HUDEP-2 (cell line): ENCODE measurements at regions not wholly inside any gene's neighbourhood (a gene's known extent, or its start where the extent isn't known, plus 50 kb on each side); places are given as distances from the start of the nearest gene placed in this dataset.
"Not testable (repeated sequence)": the region's sequence is repeated elsewhere in the genome, so short reads cannot be mapped to it uniquely, and the experiment has no call there.

Experiments
- DNase-seq, 76 experiments: peaks; one replicate each; lab custom pipeline; 2025; ENCODE audit not compliant: unreplicated experiment in 76 of 76; lab: John Stamatoyannopoulos, UW

DNA sequence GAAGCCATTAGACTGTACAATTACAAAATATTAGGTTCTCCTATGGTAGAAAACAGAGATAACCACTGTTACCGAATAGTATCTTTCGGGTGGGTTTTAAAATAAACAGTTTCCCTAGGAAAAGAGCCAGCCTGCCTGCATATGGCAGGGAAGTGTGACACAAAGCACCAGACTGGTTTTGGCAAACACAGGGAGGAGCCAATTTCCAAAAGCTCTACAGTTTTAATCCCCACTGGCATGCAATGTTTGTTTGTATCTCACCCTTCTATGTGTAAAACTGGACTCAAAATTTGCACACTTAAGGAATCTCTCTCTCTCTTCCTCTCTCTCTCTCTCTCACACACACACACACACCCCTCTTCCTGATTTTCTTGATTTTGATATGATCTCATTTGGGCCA lies 261.7 kb downstream of the ETV1 start:
- no peak for DNase-seq

DNA sequence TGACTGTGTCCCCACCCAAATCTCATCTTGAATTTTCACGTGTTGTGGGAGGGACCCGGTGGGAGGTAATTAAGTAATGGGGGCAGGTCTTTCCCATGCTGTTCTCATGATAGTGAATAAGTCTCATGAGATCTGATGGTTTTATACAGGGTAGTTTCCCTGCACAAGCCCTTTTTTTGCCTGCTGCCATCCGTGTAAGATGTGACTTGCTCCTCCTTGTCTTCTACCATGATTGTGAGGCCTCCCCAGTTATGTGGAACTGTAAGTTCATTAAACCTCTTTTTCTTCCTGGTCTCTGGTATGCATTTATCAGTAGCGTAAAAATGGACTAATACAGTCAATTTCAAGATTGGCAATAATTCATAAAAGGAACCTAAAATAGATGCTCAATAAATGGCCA lies 261.0 kb downstream of the ETV1 start:
- not testable (repeated sequence) for DNase-seq

DNA sequence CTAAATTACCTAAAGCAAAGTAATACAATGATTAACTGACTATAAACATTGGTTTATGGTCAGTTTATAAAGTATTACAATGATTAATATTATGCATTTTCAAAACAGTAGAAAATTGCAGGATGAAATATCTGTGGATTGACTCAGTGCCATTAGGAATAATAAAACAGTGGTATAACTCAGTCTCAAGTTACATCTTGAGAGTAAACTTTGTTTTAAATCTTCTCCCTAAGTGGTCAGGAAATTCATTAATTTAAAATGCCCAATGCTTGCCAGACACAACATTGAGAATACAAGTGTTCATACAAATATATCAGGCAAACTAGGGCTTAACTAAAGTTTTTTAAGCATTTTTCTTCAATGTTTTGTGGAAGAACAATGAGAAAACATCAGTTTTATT lies 257.8 kb downstream of the ETV1 start:
- no peak for DNase-seq

DNA sequence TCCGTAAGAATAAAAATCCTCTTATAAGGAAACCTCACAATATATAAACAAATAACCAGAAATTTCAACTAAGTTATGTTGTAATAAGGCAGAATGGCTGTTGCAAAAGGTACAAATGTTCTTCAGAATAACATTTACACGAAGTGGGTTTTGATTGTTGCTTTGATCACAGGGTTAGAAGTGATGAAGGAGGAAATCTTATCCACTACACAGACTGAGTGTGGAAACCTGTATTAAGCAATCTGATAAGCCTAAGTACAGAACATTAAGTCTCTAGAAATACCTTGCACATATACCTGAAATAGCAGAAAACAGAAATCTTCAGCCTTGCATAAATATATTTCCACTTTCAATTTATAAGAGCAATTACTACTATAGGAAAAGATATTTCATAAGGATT lies 251.9 kb downstream of the ETV1 start:
- DNase-seq, result no peak

DNA sequence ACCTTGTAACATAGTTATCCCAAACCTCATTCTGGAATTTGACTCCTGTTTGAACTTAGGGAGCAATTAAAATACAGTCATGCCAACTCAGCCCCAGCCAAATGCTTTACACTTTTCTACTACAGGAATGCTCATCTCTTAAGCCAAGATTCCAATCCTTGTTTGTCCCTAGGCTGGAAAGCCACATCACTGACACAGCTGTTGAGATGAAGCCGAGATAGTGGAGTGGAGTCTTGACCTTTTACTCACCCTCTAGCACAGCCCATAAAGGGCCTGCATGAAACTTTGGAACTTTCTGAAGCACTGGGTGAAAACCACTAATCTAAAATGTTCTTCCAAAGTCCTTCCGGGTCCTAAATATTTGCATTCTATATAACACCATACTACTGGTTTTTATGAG lies 247.3 kb downstream of the ETV1 start:
- DNase-seq, result no peak

DNA sequence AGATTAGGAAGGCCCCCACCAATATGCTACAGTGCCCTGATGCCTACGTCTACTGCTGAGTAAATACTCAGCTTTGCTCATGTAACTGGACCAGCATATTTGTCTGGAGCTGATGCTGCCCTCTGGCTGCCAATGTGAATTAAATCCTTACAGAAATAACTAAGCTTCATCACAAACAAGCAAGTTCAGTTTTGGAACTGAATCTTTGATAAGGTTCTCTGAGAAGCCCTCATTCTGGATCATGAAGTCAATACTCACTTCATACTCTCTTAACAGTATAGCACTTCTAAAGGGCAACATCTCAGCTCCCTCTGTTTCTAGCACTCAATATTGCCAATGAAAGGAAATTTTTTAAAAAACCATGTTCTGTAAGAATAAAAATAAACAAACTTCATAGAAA lies 246.7 kb downstream of the ETV1 start:
- DNase-seq, result no peak

DNA sequence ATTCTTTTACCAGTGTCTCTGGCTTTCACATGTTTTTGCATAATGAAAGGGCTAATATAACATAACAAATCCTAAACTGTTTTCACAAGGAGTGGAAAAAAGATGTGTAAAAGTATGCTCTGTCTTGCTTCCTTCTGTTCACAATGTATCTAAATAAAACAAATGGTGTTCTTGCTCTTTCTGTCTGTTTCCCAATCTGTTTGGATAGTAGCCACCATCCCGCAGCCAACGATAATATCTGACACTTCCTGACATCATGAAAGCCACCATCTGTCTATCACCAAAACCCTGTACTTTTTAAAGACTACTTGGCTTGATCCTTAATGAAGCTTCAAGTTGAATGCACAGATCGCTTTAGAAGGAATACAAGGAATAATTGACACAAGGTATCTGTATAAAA lies 246.2 kb downstream of the ETV1 start:
- no peak for DNase-seq

DNA sequence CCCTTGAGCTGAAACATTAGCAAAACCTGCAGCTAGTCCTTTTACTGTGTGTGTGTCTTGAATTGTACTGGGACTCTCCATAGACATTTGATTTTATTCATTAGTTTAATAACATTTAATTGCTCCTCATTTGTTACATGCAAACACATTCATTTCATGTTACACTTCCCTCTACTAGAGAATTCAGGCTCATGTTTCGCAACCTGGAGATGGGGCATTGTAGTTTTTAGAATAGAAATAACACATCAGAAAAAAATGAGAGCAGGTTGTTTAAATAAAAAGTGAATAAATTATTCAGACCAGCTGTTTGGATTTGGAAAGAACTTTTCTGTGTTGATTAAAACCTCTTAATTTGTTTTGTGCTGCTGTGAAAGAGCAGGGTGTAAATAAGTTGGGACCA lies 243.9 kb downstream of the ETV1 start:
- DNase-seq, result no peak

DNA sequence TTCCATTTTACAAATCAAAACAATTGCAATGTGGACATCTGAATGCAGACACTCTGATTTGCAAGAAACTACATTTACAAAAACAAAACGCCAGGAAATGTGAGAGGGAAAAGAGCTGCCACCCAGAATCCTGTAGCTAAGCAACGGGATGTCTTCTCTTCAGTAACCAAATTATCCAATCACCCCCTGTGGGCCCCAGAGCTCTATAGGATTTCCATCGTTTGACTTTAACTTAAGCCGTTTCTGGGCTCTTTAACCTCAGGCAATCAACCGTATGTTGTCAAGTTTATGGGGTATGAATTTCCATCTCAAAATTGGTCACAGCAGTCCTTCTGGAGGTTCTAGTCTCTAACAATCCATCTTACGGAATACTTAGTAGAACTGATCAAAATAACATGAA lies 240.5 kb downstream of the ETV1 start:
- no peak for DNase-seq

DNA sequence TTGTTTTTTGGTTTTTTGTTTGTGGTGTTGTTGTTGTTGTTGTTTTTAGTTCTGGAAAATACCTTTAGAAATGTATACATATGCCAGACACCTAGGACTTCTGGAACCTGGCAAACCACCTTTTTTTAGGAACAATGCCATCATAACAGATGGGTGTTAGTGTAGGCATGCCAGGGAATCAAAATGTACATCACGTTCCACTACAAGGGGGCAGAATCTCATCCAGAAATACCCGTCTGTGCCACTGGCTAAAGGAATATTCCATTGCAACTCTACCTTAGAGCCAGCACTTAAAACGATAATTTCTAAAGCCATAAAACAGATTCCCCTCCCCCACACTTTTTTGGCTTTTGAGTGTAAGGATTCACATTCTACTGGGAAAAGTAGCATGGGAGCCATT lies 239.8 kb downstream of the ETV1 start:
- DNase-seq, result no peak

DNA sequence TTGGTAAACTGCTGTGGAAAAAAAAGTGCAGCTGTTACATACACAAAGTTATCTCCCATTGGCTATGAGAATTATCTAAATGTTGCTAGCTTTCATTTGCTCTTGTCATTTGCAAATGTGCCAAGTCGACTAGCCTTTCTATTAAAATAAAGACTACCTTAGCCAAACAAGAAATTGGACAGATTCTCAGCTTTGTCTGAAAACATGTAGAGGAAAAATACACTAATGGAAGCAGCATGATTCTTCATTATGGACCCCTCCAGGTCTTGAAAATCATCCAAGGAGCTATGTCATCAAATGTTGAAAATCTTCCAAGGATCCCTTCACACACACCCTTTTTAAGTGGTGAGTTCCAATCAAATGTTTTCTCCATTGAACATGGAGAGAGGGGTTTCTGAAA lies 237.7 kb downstream of the ETV1 start:
- DNase-seq, result no peak

DNA sequence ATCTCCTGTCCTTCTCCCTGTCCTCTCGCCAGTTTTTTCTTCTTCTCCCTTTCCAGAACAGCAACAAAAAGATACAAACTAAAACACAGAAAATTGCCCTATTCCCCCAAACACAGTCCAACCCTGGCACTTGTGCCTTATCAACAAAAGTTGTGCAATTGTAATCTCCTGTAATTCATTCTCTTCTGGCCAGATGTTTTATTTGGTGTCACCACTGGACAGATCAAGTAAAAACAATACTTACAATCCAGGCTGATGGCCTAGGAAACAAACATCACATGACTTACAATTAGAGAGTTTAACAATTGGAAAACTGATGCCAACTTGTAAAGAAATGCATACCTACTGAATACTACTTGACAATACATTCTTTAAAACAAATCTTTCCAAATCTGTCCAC lies 231.6 kb downstream of the ETV1 start:
- DNase-seq, result no peak

DNA sequence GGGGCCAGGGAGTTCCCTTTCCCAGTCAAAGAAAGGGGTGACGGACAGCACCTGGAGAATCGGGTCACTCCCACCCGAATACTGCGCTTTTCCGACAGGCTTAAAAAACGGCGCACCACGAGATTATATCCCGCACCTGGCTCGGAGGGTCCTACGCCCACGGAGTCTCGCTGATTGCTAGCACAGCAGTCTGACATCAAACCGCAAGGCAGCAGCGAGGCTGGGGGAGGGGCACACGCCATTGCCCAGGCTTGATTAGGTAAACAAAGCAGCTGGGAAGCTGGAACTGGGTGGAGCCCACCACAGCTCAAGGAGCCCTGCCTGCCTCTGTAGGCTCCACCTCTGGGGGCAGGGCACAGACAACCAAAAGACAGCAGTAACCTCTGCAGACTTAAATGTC lies 223.6 kb downstream of the ETV1 start:
- DNase-seq, result not testable (repeated sequence)

DNA sequence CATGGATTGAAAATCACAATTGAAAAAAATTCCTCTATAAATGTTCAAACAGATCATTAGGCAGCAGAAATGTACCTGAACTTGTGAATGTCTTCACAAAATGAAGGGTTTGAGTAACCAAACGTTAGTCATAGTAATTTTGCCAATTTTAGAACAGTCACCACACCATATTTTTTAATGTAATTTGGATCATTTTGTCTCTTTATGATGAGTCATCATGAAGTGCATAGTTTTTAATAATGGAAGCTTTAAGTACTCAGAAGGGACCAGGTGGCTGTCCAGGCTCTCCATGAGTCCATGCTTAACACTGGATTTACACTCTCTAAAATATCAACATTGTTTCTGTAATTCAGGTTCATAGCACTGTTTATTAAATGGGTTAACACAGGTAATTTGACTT lies 219.2 kb downstream of the ETV1 start:
- no peak for DNase-seq

DNA sequence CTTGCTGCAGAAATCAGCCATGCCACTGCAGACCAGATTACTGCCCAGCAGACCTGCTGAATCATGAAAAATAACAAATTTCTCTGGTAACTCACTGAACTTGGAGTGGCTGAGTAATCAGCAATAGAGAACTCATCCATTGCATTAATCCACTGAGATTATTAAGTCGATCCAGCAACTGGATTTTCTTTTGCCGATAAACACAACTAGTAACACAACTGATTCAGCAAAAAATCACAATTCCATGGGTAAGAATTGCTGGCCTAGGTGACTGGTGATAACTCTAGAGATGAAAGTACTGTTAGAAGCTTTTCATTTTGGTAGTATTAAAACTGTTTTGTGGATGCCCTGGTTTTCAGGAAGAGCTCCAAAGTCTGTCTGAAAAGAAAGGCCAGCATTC lies 214.5 kb downstream of the ETV1 start:
- no peak for DNase-seq

DNA sequence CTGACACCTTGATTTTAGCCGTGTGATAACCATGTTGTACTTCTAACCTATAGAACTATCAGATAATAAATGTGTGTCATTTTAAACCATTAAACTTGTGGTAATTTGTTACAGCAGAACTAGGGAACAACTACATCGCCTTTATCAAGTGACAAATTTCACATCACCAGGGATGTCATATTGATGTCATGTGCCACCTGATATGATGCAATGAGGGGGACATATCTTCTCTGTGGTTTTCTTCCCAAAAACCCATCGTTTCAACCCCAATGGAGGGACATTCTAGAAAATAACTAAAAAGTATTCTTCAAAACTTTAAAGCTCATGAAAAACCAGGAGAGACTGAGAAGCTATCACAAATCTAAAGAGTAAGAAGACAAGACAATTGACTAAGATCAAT lies 212.2 kb downstream of the ETV1 start:
- DNase-seq, result no peak

DNA sequence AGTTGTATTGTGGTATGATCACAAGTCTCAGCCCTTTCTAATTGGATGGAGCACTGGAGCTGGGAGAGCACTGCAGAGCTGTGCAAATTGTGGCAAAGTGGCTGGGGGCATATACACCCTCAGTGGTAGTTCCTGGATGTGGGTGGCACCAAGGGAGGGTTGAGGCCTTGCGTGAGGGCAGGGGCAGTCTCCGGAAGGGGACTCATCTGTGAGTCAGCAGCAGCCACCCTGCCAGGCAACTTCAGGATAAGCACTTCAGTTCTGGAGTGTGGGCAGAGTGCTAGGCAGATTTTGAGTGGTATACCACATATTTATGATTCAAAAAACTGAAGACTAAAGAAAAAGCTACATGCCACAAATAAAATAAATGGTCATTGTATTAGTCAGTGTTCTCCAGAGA lies 210.5 kb downstream of the ETV1 start:
- no peak for DNase-seq

DNA sequence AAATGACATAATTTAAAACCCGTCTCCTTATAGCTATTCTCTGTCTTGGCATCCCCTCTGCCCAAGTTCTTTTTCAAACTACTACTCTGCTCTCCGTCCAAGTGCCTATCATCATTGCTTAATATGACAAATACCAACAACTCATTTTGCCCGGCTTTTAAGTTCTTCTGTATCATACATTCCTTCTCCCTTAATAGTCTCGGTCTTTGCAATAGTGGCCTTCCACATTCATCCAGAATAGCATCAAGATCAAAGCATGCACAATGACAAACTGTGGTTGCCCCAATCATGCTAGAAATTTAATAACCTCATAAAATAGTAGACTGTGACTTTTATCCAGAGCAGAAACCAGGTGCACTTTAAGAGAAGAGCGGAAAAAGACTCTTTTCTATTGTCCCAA lies 198.9 kb downstream of the ETV1 start:
- no peak for DNase-seq

DNA sequence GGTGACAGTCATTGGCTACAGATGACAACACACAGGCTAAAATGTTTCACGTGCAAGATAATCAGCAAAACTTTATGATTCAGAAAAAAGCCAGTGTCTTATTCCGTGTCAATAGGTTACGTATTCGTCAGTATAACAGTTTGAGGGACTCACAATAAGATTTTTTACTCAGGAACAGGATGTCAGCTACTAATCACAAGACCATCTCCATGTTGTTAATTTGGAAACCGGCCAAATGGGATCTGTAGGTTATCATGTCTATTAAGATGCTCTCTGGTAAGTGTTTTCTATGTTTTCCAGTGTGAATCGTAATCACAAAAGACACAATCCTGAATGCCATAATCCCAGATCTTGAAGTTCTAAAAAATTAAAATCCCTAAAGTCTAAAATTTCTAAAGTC lies 197.3 kb downstream of the ETV1 start:
- no peak for DNase-seq

DNA sequence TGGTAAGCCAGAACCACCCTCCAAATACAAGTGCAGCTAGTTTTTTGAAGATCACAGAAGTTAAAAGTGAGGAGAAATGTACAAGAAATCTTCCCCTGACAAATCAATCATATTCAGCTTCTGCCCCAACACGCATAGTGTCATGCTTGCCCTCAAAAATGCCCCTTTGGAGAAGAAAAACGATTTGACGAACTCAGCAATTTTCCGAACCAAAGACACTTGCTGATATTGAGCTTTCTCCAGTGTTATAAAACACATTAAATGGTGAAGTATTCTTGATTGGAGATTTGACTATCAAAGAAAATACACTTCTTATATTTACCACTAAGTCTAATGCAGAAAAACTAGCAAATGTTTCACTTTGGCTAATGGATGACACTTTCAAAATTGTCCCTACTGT lies 195.5 kb downstream of the ETV1 start:
- DNase-seq, result no peak

DNA sequence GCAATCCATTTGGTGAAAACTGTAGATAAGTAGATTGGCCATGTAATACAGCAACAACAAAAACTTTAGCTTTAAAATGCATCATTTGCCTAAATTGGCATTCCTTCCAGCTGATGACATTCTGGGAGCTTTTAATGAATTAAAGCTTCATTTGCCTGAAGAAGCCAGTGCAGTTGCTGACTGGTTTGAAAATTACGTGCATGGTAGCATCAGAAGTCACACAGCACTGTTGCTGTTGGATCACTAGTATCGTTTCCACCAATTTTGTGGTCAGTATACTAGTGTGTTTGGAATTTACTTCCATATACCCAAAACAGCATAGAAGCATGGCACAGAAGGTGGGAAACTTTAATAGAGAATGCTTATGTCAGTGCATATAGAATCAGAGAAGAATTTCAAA lies 194.9 kb downstream of the ETV1 start:
- DNase-seq, result no peak

DNA sequence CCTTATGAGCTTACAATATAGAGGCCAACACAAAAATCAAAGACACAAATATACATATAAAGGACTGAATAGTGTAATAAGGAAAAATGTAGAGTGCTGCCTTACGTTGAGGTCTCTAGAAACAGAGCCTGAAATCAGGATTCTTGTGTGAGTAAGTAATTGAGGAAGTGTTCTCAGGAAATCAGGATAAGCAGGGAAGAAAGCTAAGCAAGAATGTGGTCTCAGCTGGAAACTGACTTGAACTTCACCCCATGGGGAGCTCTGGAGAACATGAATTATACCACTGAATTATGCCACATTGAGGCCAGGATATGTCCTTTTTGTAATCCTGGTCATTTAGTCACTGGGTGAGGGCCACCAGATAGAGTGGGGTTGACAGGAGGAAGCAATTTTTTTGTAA lies 191.9 kb downstream of the ETV1 start:
- no peak for DNase-seq

DNA sequence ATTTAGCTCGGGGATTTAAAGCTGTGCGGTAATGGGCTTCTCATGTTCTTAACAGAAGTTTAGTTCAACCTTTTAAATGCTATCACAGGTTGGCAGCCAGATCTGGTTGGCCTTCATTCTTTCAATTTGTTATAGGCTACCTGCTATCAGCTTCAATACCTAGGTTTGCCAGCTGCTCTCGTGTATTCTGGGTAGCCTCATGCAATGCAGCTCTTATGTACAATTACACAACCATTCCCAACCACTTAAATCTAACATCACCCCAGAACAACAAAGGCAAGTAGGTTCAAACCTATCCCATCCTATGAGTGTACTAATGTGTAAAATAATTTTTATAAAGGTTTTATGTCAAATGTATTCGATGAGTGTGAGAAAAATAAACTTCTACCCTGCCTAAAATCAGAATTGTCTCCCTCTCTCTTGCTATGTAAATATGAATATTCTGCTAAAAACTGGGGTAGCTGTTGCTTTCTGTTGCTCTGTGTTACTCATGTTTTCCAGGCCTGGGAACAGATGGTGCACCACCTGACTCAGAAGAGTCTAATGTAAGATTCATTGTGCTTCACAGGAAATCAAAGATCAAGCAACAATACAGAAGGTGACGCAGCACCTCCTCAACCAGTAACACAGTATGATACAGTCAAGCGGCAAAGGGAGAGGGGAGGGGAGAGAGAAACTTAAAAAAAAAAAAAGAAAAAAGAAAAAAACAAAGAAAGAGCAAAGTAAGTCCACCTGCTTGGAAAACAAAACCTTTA lies 188.6 kb downstream of the ETV1 start:
- DNase-seq, result no peak
